ENCODE measurements at regions not wholly inside any gene's neighbourhood (a gene's known extent, or its start where the extent isn't known, plus 50 kb on each side); places are given as distances from the start of the nearest gene placed in this dataset.
"Not testable (repeated sequence)": the region's sequence is repeated elsewhere in the genome, so short reads cannot be mapped to it uniquely, and the experiment has no call there.

- TF ChIP-seq, protein P1, sequence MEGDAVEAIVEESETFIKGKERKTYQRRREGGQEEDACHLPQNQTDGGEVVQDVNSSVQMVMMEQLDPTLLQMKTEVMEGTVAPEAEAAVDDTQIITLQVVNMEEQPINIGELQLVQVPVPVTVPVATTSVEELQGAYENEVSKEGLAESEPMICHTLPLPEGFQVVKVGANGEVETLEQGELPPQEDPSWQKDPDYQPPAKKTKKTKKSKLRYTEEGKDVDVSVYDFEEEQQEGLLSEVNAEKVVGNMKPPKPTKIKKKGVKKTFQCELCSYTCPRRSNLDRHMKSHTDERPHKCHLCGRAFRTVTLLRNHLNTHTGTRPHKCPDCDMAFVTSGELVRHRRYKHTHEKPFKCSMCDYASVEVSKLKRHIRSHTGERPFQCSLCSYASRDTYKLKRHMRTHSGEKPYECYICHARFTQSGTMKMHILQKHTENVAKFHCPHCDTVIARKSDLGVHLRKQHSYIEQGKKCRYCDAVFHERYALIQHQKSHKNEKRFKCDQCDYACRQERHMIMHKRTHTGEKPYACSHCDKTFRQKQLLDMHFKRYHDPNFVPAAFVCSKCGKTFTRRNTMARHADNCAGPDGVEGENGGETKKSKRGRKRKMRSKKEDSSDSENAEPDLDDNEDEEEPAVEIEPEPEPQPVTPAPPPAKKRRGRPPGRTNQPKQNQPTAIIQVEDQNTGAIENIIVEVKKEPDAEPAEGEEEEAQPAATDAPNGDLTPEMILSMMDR (IDR thresholded peaks at IDR 0.05 in 4 of 5, conservative IDR thresholded peaks at IDR 0.05 in 1 of 5), result not testable (repeated sequence)
- not testable (repeated sequence) for TF ChIP-seq POLR2A (IDR thresholded peaks at IDR 0.05)
Observed at GRCh38 chr1:222177496-222177895, 370.4 kb downstream of the HHIPL2 start.
